ENCODE measurements at regions not wholly inside any gene's neighbourhood (a gene's known extent, or its start where the extent isn't known, plus 50 kb on each side); places are given as distances from the start of the nearest gene placed in this dataset.
A peak's percentile ranks its signal among the peaks of the same experiment; 100 is the strongest.
"Not testable (repeated sequence)": the region's sequence is repeated elsewhere in the genome, so short reads cannot be mapped to it uniquely, and the experiment has no call there.

DNA sequence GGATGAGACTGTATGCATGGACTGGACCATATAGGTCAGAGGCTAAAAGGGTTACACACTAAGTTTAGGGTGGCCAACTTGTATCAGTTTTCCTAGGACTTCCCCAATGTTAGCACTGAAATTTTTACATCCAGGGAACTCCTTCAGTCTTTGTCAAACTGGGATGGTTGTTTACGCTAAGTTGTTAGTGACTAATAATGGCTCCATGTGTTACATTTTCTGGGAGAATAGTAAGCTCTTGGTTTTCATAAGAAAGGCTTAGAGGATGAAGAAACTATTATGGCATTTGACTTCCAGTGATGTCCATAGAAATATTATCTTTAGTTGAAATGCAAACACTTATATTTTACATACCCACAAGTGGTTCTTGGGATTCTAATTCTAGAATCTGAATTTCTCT is 57.9 kb upstream of the ST3GAL6 start:
- Histone ChIP-seq H2AK5ac (ENCODE audit: low read depth, low read length) (no peak overlapping the region), H3K14ac (ENCODE audit: low read length) (no peak overlapping the region), H4K8ac (ENCODE audit: low read depth, low read length) (no peak overlapping the region), H3K27ac (replicated peaks; ENCODE audit: low read length) (no peak overlapping the region), H3K9ac (ENCODE audit: low read depth, low read length, poor library complexity) (no peak overlapping the region), H3K4me3 (ENCODE audit: low read length in 2 of 2) (no peak overlapping the region), H3K4me2 (ENCODE audit: insufficient read depth, low read length, poor library complexity, severe bottlenecking) (no peak overlapping the region), H3K4ac (ENCODE audit: low read length) (no peak overlapping the region), H3K9me3 (replicated peaks in 1 of 2; ENCODE audit: control insufficient read depth in 2 of 2, insufficient read depth in 1 of 2, low read depth in 1 of 2, low read length in 2 of 2) (no peaks in the 10 kb centered on the region), H3K79me1 (ENCODE audit: low read depth, low read length) (no peaks in the 10 kb centered on the region), H3K27me3 (ENCODE audit: control insufficient read depth in 3 of 3, insufficient read depth in 3 of 3, low read depth in 1 of 3, low read length in 3 of 3) (peaks cover 0 to 3% (median 0%) of the 10 kb centered on the region in 3 experiments), H4K91ac (ENCODE audit: low read depth, low read length, poor library complexity) (no peak overlapping the region), H3K36me3 (replicated peaks in 1 of 2; ENCODE audit: control insufficient read depth in 2 of 2, insufficient read depth in 2 of 2, low read length in 2 of 2) (no peaks in the 10 kb centered on the region), H2AFZ (ENCODE audit: low read length) (no peak overlapping the region), H2BK15ac (ENCODE audit: low read length) (no peak overlapping the region), H3K18ac (ENCODE audit: low read length) (no peak overlapping the region), H3K4me1 (ENCODE audit: control insufficient read depth in 2 of 2, insufficient read depth in 1 of 2, low read depth in 1 of 2, low read length in 2 of 2) (peaks cover 0 to 2% of the 10 kb centered on the region in 2 donors), H2BK120ac (ENCODE audit: low read depth, low read length) (no peak overlapping the region), H3K23ac (ENCODE audit: low read depth, low read length, poor library complexity) (no peak overlapping the region), H2BK5ac (ENCODE audit: low read length) (no peak overlapping the region), H2BK12ac (ENCODE audit: low read length) (no peak overlapping the region)
- DNase-seq (ENCODE audit: low spot score), result no peak
- WGBS, 2 donors (ENCODE audit: extremely low coverage in 2 of 2, insufficient read length in 2 of 2, insufficient replicate concordance in 1 of 2), result no CpG with 5 or more reads among the region's 1 CpG

- Histone ChIP-seq H2BK12ac (ENCODE audit: low read length) (no peak overlapping the region), H3K9ac (ENCODE audit: low read depth, low read length, poor library complexity) (no peak overlapping the region), H4K91ac (ENCODE audit: low read depth, low read length, poor library complexity) (no peak overlapping the region), H3K4me1 (ENCODE audit: control insufficient read depth in 2 of 2, insufficient read depth in 1 of 2, low read depth in 1 of 2, low read length in 2 of 2) (peaks cover 0 to 2% of the 10 kb centered on the region in 2 donors), H3K14ac (ENCODE audit: low read length) (no peak overlapping the region), H3K23ac (ENCODE audit: low read depth, low read length, poor library complexity) (no peak overlapping the region), H4K8ac (ENCODE audit: low read depth, low read length) (no peak overlapping the region), H3K4me2 (ENCODE audit: insufficient read depth, low read length, poor library complexity, severe bottlenecking) (no peak overlapping the region), H2BK15ac (ENCODE audit: low read length) (no peak overlapping the region), H2BK120ac (ENCODE audit: low read depth, low read length) (no peak overlapping the region), H3K36me3 (replicated peaks in 1 of 2; ENCODE audit: control insufficient read depth in 2 of 2, insufficient read depth in 2 of 2, low read length in 2 of 2) (no peaks in the 10 kb centered on the region), H3K27ac (replicated peaks; ENCODE audit: low read length) (no peak overlapping the region), H3K27me3 (ENCODE audit: control insufficient read depth in 3 of 3, insufficient read depth in 3 of 3, low read depth in 1 of 3, low read length in 3 of 3) (peaks cover 0 to 3% (median 0%) of the 10 kb centered on the region in 3 experiments), H3K4me3 (ENCODE audit: low read length in 2 of 2) (no peak overlapping the region), H2BK5ac (ENCODE audit: low read length) (no peak overlapping the region), H2AK5ac (ENCODE audit: low read depth, low read length) (no peak overlapping the region), H2AFZ (ENCODE audit: low read length) (no peak overlapping the region), H3K9me3 (replicated peaks in 1 of 2; ENCODE audit: control insufficient read depth in 2 of 2, insufficient read depth in 1 of 2, low read depth in 1 of 2, low read length in 2 of 2) (no peaks in the 10 kb centered on the region), H3K18ac (ENCODE audit: low read length) (no peak overlapping the region), H3K79me1 (ENCODE audit: low read depth, low read length) (no peaks in the 10 kb centered on the region), H3K4ac (ENCODE audit: low read length) (no peak overlapping the region)
- WGBS, 2 donors (ENCODE audit: extremely low coverage in 2 of 2, insufficient read length in 2 of 2, insufficient replicate concordance in 1 of 2), result no CpG with 5 or more reads among the region's 1 CpG
- DNase-seq (ENCODE audit: low spot score), result no peak
Measured at GRCh38 chr3:98705694-98706093, 57.4 kb upstream of the ST3GAL6 start.

- H2BK15ac ChIP-seq (ENCODE audit: low read length); DNase-seq (ENCODE audit: low spot score); H3K9me3 ChIP-seq (replicated peaks in 1 of 2; ENCODE audit: control insufficient read depth in 2 of 2, insufficient read depth in 1 of 2, low read depth in 1 of 2, low read length in 2 of 2); H3K4me1 ChIP-seq (ENCODE audit: control insufficient read depth in 2 of 2, insufficient read depth in 1 of 2, low read depth in 1 of 2, low read length in 2 of 2); H3K14ac ChIP-seq (ENCODE audit: low read length); H2BK5ac ChIP-seq (ENCODE audit: low read length); H3K4ac ChIP-seq (ENCODE audit: low read length); H2AK5ac ChIP-seq (ENCODE audit: low read depth, low read length); H3K4me3 ChIP-seq (ENCODE audit: low read length in 2 of 2); H3K27ac ChIP-seq (replicated peaks; ENCODE audit: low read length); H3K23ac ChIP-seq (ENCODE audit: low read depth, low read length, poor library complexity); H3K27me3 ChIP-seq (ENCODE audit: control insufficient read depth in 3 of 3, insufficient read depth in 3 of 3, low read depth in 1 of 3, low read length in 3 of 3); H2BK120ac ChIP-seq (ENCODE audit: low read depth, low read length); H4K8ac ChIP-seq (ENCODE audit: low read depth, low read length); H3K18ac ChIP-seq (ENCODE audit: low read length); H3K36me3 ChIP-seq (replicated peaks in 1 of 2; ENCODE audit: control insufficient read depth in 2 of 2, insufficient read depth in 2 of 2, low read length in 2 of 2); H3K79me1 ChIP-seq (ENCODE audit: low read depth, low read length); H4K91ac ChIP-seq (ENCODE audit: low read depth, low read length, poor library complexity); H3K4me2 ChIP-seq (ENCODE audit: insufficient read depth, low read length, poor library complexity, severe bottlenecking); H2BK12ac ChIP-seq (ENCODE audit: low read length); H3K9ac ChIP-seq (ENCODE audit: low read depth, low read length, poor library complexity): not testable (repeated sequence)
- peak overlapping the region; percentile 35 for H2AFZ ChIP-seq (ENCODE audit: low read length)
- WGBS, 2 donors (ENCODE audit: extremely low coverage in 2 of 2, insufficient read length in 2 of 2, insufficient replicate concordance in 1 of 2), result no CpG with 5 or more reads among the region's 6 CpGs
Measured at GRCh38 chr3:98708681-98709080, 54.5 kb upstream of the ST3GAL6 start.

- H3K23ac ChIP-seq (ENCODE audit: low read depth, low read length, poor library complexity), result no peak overlapping the region
- DNase-seq (ENCODE audit: low spot score), result no peak
- no peak overlapping the region for H3K18ac ChIP-seq (ENCODE audit: low read length)
- H2BK120ac ChIP-seq (ENCODE audit: low read depth, low read length), result no peak overlapping the region
- H2BK5ac ChIP-seq (ENCODE audit: low read length), result no peak overlapping the region
- no peak overlapping the region for H3K14ac ChIP-seq (ENCODE audit: low read length)
- H3K4me3 ChIP-seq (ENCODE audit: low read length in 2 of 2), result no peak overlapping the region
- WGBS, 2 donors (ENCODE audit: extremely low coverage in 2 of 2, insufficient read length in 2 of 2, insufficient replicate concordance in 1 of 2), result no CpG with 5 or more reads among the region's 1 CpG
- H4K8ac ChIP-seq (ENCODE audit: low read depth, low read length), result no peak overlapping the region
- no peak overlapping the region for H2BK15ac ChIP-seq (ENCODE audit: low read length)
- no peak overlapping the region for H2AFZ ChIP-seq (ENCODE audit: low read length)
- peaks cover 0 to 2% of the 10 kb centered on the region in 2 donors for H3K4me1 ChIP-seq (ENCODE audit: control insufficient read depth in 2 of 2, insufficient read depth in 1 of 2, low read depth in 1 of 2, low read length in 2 of 2)
- H3K27ac ChIP-seq (replicated peaks; ENCODE audit: low read length), result no peak overlapping the region
- no peak overlapping the region for H2AK5ac ChIP-seq (ENCODE audit: low read depth, low read length)
- no peak overlapping the region for H4K91ac ChIP-seq (ENCODE audit: low read depth, low read length, poor library complexity)
- no peak overlapping the region for H3K4me2 ChIP-seq (ENCODE audit: insufficient read depth, low read length, poor library complexity, severe bottlenecking)
- peaks cover 0 to 3% (median 0%) of the 10 kb centered on the region in 3 experiments for H3K27me3 ChIP-seq (ENCODE audit: control insufficient read depth in 3 of 3, insufficient read depth in 3 of 3, low read depth in 1 of 3, low read length in 3 of 3)
- no peak overlapping the region for H2BK12ac ChIP-seq (ENCODE audit: low read length)
- H3K4ac ChIP-seq (ENCODE audit: low read length), result no peak overlapping the region
- H3K36me3 ChIP-seq (replicated peaks in 1 of 2; ENCODE audit: control insufficient read depth in 2 of 2, insufficient read depth in 2 of 2, low read length in 2 of 2), result no peaks in the 10 kb centered on the region
- H3K9me3 ChIP-seq (replicated peaks in 1 of 2; ENCODE audit: control insufficient read depth in 2 of 2, insufficient read depth in 1 of 2, low read depth in 1 of 2, low read length in 2 of 2), result no peaks in the 10 kb centered on the region
- no peak overlapping the region for H3K9ac ChIP-seq (ENCODE audit: low read depth, low read length, poor library complexity)
- H3K79me1 ChIP-seq (ENCODE audit: low read depth, low read length), result no peaks in the 10 kb centered on the region
Measured at GRCh38 chr3:98709441-98709840, 53.7 kb upstream of the ST3GAL6 start.

Data from neuronal stem cell (in vitro differentiated cells).